Body of pancreas (tissue), 4 donors: ENCODE measurements at regions not wholly inside any gene's neighbourhood (a gene's known extent, or its start where the extent isn't known, plus 50 kb on each side); places are given as distances from the start of the nearest gene placed in this dataset.
"Not testable (repeated sequence)": the region's sequence is repeated elsewhere in the genome, so short reads cannot be mapped to it uniquely, and the experiment has no call there.

ENCODE experiments used
- ATAC-seq: fragments of 150-250 bp; one replicate; pipeline ENCODE4 v1.9.1; 2016
- DNase-seq, 4 donors: peaks; one replicate each; pipeline ENCODE4 v3.0.0-alpha.2; 2019
- H3K27ac ChIP-seq, 4 donors: fragments of 200-600 bp; sonication (generic); 1 replicate in 3 of 4; 2 replicates in 1 of 4; pipeline versions ENCODE4 v1.5.1 to v1.6.1; 2016 to 2019; ENCODE audit warnings: mild to moderate bottlenecking in 1 of 4, mixed read lengths in 1 of 4, moderate library complexity in 1 of 4
- H3K27me3 ChIP-seq, 2 donors: fragments of 200-600 bp; sonication (generic); one replicate each; pipeline ENCODE4 v1.6.0; 2016; ENCODE audit warnings: mild to moderate bottlenecking in 1 of 2
- H3K36me3 ChIP-seq, 2 donors: fragments of 200-600 bp; sonication (generic); replicated peaks in 1 of 2; 2 replicates each; pipeline ENCODE4 v1.5.1; 2016; ENCODE audit warnings: low read depth in 2 of 2; ENCODE audit not compliant: insufficient read depth in 1 of 2
- H3K4me1 ChIP-seq: fragments of 200-600 bp; sonication (generic); one replicate; pipeline ENCODE4 v1.6.0; 2016
- H3K4me3 ChIP-seq, 2 donors: fragments of 200-600 bp; sonication (generic); 1 replicate in 1 of 2; 2 replicates in 1 of 2; pipeline ENCODE4 v1.5.1; 2016 to 2019
- H3K9me3 ChIP-seq, 3 donors: fragments of 200-600 bp; sonication (generic); 1 replicate in 2 of 3; 2 replicates in 1 of 3; pipeline ENCODE4 v1.5.1; 2016
- POLR2A ChIP-seq, 3 donors: fragments of 450-650 bp; IDR thresholded peaks; one replicate each; pipeline ENCODE4 v1.6.1; 2016; ENCODE audit warnings: antibody characterized with exemption in 3 of 3, mild to moderate bottlenecking in 2 of 3
- WGBS, 2 donors: methylation state at CpG; one replicate each; pipeline ENCODE4 v1.1.5; 2017; 5-methylcytosine and 5-hydroxymethylcytosine counted together
- intact Hi-C: fragments of 100-400 bp; cut with DNase I; formaldehyde crosslinking; loops from one replicate; pipeline ENCODE4 v1.15.1; 2023
- TF ChIP-seq, protein P1 (sequence below), 7 experiments: fragments of 450-650 bp in 4 of 7; fragments of 200-600 bp in 3 of 7; sonication (generic) in 3 of 7; IDR thresholded peaks; one replicate each; pipeline ENCODE4 v1.5.1; 2016 to 2019; ENCODE audit warnings: antibody characterized with exemption in 7 of 7

DNA sequence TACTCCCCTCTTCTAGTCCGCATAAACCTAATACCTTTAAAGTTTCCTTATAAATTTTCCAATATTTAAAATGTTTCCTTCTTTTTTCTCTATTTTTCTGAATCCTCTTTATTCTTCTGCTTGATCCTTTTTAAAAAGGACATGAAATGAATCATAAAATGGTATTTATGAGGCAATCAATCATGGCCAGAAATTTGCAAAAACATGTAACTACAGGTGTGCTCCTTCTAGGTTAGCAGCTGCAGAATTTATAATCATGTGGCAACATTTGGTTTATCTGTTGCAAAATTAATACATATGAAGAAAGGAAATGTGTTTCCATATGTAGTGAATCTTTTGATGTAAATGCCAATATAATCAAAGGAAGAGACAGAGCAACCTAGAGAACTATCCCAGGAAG is 1008.5 kb downstream of the ANKRD7 start:
- Histone ChIP-seq H3K9me3 (peaks cover 0 to 3% (median 0%) of the 10 kb centered on the region in 3 donors), H3K4me3 (no peak overlapping the region), H3K27me3 (no peaks in the 10 kb centered on the region), H3K27ac (no peak overlapping the region), H3K36me3 (no peaks in the 10 kb centered on the region), H3K4me1 (no peaks in the 10 kb centered on the region)
- ATAC-seq (no peak), DNase-seq (no peak)
- no peak for TF ChIP-seq POLR2A (IDR thresholded peaks at IDR 0.05)
- TF ChIP-seq, protein P1, sequence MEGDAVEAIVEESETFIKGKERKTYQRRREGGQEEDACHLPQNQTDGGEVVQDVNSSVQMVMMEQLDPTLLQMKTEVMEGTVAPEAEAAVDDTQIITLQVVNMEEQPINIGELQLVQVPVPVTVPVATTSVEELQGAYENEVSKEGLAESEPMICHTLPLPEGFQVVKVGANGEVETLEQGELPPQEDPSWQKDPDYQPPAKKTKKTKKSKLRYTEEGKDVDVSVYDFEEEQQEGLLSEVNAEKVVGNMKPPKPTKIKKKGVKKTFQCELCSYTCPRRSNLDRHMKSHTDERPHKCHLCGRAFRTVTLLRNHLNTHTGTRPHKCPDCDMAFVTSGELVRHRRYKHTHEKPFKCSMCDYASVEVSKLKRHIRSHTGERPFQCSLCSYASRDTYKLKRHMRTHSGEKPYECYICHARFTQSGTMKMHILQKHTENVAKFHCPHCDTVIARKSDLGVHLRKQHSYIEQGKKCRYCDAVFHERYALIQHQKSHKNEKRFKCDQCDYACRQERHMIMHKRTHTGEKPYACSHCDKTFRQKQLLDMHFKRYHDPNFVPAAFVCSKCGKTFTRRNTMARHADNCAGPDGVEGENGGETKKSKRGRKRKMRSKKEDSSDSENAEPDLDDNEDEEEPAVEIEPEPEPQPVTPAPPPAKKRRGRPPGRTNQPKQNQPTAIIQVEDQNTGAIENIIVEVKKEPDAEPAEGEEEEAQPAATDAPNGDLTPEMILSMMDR (IDR thresholded peaks at IDR 0.05), result no peak
- WGBS, 2 donors, result 78 to 88% methylated on average over 1 of the region's 1 CpG
- intact Hi-C loops, result no loop called here

- Histone ChIP-seq H3K9me3 (no peaks in the 10 kb centered on the region), H3K27me3 (no peaks in the 10 kb centered on the region), H3K27ac (no peak overlapping the region), H3K4me1 (no peaks in the 10 kb centered on the region), H3K4me3 (no peak overlapping the region), H3K36me3 (no peaks in the 10 kb centered on the region)
- DNase-seq, result no peak
- TF ChIP-seq, protein P1 (IDR thresholded peaks at IDR 0.05), result no peak
- no peak for TF ChIP-seq POLR2A (IDR thresholded peaks at IDR 0.05)
- no peak for ATAC-seq
- intact Hi-C loops, result no loop called here
Observed at GRCh38 chr7:119252962-119253361, 1020.0 kb upstream of the KCND2 start.

DNA sequence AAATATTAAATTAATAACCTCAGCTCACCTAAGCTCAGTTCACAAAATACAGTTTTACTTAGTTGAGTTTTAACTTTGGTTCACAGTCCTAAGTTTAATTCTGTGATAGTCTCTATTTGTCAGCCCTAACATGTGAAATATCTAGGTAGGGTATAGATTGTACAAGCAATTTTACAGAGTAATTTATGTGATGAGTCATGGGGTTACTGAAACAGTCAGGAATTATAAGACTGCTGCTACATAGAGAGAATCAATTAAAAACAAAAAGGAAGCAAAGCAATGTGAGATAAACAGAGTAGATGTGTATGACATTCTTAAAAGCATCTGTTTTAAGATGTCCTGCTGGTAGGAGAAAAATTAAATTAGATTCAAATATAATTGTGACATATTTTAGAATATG is 1018.2 kb upstream of the KCND2 start:
- intact Hi-C loops, result no loop called here
- no peak for DNase-seq
- H3K27me3 ChIP-seq, result no peaks in the 10 kb centered on the region
- no peaks in the 10 kb centered on the region for H3K36me3 ChIP-seq
- no peak overlapping the region for H3K4me3 ChIP-seq
- no peak overlapping the region for H3K27ac ChIP-seq
- ATAC-seq, result no peak
- TF ChIP-seq POLR2A (IDR thresholded peaks at IDR 0.05), result no peak
- TF ChIP-seq, protein P1 (IDR thresholded peaks at IDR 0.05), result no peak
- no peaks in the 10 kb centered on the region for H3K4me1 ChIP-seq
- H3K9me3 ChIP-seq, result no peaks in the 10 kb centered on the region

DNA sequence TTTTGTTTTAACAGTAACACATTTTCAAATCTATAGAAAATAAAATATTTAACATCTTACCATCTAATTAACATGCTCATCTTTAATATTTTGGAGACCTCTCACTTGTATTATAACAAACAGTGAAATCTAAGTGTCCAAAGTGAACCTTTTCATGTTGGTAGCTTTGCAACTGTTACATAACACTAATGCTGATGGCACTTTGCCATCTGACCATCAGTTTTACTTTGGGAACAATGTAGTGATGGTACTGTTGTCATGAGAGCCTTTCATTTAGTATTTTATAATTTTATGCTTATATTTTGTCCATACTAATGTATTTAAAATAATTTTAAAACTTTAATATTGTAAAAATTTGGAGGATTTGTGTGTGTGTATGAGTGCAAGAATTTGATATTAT is 1017.0 kb upstream of the KCND2 start:
- no peak overlapping the region for H3K4me3 ChIP-seq
- no peaks in the 10 kb centered on the region for H3K9me3 ChIP-seq
- no peak for TF ChIP-seq POLR2A (IDR thresholded peaks at IDR 0.05)
- TF ChIP-seq, protein P1 (IDR thresholded peaks at IDR 0.05), result no peak
- no peak overlapping the region for H3K27ac ChIP-seq
- ATAC-seq, result no peak
- DNase-seq, result no peak
- no peaks in the 10 kb centered on the region for H3K27me3 ChIP-seq
- intact Hi-C loops, result no loop called here
- no peaks in the 10 kb centered on the region for H3K36me3 ChIP-seq
- no peaks in the 10 kb centered on the region for H3K4me1 ChIP-seq

- no peak for ATAC-seq
- WGBS, 2 donors, result 61 to 71% methylated on average over 3 of the region's 3 CpGs
- DNase-seq, result no peak
- TF ChIP-seq, protein P1 (IDR thresholded peaks at IDR 0.05), result no peak
- no peak for TF ChIP-seq POLR2A (IDR thresholded peaks at IDR 0.05)
- Histone ChIP-seq H3K27me3 (no peaks in the 10 kb centered on the region), H3K4me1 (no peaks in the 10 kb centered on the region), H3K9me3 (no peaks in the 10 kb centered on the region), H3K36me3 (no peaks in the 10 kb centered on the region), H3K4me3 (no peak overlapping the region), H3K27ac (no peak overlapping the region)
- intact Hi-C loops, result no loop called here
Observed at GRCh38 chr7:119256446-119257131, 1016.4 kb upstream of the KCND2 start.

- H3K27me3 ChIP-seq, intact Hi-C loops, H3K36me3 ChIP-seq, H3K4me1 ChIP-seq, H3K9me3 ChIP-seq, H3K27ac ChIP-seq, DNase-seq, ATAC-seq, H3K4me3 ChIP-seq: not testable (repeated sequence)
- 49 to 62% methylated on average over 2 of the region's 2 CpGs for WGBS, 2 donors
Observed at GRCh38 chr7:119266790-119267189, 1006.2 kb upstream of the KCND2 start.
